ENCODE measurements at regions not wholly inside any gene's neighbourhood (a gene's known extent, or its start where the extent isn't known, plus 50 kb on each side); places are given as distances from the start of the nearest gene placed in this dataset.

GRCh38 chr20:51917886-51918535 lies 115.7 kb upstream of the SALL4 start:
- no peak for DNase-seq

GRCh38 chr20:51916244-51916643 lies 113.9 kb upstream of the SALL4 start:
- no peak for DNase-seq

GRCh38 chr20:51914758-51915157 lies 112.4 kb upstream of the SALL4 start:
- no peak for DNase-seq

DNA sequence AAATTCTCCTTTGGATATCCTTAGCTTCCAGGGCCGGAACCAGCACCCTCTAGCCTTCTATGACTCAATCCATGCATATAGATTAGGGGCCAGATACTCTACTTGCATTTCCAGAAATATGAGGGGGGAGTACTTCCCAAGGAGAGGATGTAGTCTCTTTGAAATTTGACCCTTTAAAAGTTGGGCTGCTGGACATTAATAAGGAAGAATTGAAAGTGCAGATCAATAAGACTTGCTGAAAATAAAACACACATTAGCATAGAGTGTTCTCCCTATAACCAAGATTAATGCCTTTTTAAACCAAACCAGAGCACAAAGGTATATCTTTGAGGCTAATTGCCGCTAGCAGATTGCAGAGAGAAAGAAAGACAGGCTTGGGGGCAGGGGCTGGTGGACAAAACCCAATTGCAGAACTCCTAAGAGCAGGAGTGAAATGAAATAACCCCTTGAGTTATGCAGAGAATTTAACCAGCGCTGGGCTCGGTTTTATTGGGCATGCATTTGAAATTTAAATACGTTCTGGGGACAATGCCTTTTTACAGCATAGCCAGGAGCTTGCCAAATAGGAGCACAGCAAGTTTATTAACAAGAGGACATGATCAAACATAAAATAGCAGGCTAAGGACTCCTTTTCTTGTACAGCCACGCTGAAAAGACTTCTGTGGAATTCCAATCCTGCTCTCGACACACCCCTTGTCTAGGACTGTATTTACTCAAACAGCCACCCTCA lies 108.2 kb upstream of the SALL4 start:
- DNase-seq, result no peak

- no peak for DNase-seq
These were observed 104.4 kb upstream of the SALL4 start for GRCh38 chr20:51906679-51907078.

DNA sequence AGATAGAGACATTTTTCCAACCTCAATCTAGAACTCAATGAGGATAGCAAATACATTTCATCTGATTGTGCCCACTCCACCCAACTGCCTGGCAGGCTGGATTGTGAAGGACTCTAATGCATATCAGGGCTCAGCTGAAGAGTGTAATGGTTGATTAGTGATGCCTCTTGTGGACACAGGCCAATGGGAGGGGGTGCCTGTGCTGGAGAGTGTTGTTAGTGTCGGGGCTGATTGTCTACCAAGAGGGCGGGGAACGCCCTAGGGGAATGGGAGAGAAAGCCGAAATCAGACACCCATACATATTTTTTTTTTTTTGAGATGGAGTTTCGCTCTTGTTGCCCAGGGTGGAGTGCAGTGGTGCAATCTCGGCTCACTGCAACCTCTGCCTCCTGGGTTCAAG lies 103.7 kb upstream of the SALL4 start:
- no peak for DNase-seq

DNA sequence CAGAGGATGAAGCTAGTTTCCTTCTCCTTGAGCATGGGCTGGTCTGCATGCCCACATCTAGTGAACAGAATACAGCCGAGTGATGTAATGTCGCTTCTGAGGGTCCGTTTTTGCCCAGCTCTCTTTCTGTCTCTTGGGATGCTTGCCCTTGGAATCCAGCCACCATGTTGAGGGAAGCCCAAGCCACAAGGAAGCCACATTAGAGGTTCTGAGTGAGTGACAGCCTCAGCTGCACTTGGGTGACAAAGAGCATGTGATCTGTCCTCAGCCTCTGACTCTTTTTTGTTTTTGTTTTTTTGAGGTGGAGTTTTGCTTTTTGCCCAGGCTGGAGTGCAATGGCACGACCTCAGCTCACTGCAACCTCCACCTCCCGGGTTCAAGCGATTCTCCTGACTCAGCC lies 100.6 kb upstream of the SALL4 start:
- DNase-seq, result no peak

DNA sequence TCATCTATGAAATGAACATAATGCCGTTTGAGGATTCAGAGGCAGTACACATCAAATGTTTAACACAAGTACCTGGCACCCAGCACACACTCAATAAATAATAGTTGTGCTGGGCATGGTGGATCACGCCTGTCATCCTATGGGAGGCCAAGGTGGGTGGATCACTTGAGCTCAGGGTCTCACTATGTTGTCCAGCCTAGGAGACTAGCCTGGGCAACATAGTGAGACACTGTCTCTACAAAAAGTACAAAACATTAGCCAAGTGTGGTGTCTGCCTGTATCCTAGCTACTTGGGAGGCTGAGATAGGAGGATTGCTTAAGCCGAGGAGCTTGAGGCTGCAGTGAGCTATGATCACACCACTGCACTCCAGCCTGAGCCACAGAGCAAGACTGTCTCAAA lies 98.1 kb upstream of the SALL4 start:
- DNase-seq, result no peak

- no peak for DNase-seq
These were observed 97.4 kb upstream of the SALL4 start for GRCh38 chr20:51899674-51900073.

DNA sequence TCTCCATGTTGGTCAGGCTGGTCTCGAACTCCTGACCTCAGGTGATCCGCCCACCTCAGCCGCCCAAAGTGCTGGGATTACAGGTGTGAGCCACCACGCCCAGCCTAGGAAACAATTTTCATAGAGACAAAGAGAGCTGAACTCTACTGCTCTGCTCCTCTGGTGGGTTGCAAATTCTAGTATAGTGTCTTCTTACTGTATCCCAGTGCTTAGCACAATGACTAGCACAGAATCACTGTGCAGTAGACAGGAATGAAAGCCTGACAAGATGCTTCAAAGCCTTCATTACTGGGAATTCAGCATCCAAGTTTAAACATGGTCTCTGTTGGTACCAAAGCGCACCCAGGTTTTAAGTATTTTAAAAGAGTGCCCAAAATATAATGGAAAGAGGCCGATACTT lies 96.5 kb upstream of the SALL4 start:
- no peak for DNase-seq

DNA sequence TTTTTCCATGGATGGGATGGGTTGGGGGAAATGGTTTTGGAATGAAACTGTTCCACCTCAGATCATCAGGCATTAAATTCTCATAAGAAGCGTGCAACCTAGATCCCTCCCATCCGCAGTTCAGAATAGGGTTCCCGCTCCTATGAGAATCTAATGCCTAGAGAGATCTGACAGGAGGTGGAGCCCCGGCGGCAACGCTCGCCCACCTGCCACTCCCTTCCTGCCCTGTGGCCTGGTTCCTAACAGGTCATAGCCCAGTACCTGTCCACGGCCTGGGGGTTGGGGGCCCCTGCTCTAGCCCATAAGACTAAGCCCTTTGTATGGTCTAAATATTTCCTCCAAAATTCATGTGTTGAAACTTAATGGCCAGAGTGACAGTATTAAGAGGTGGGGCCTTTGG lies 92.3 kb upstream of the SALL4 start:
- no peak for DNase-seq

DNA sequence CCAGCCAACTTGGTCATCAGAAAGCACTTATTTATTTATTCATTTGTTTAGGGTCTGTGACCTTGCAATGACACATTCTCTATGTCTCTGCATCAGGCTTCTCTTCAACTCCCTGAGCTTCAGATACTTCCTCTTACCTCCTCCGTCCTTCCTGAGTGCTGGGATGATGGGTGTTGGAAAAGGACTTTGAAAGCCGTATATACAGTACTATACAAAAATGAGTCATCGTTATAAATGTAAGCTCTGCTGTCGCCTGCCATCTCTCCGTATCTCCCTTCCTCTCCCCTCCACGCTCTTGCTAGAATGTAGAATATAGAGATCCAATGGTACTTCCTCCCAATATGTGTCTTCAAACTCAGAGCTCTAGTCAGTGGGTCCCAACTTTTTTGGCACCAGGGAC lies 91.9 kb upstream of the SALL4 start:
- no peak for DNase-seq

- DNase-seq, result no peak
These were observed 91.4 kb upstream of the SALL4 start for GRCh38 chr20:51893723-51894122.

DNA sequence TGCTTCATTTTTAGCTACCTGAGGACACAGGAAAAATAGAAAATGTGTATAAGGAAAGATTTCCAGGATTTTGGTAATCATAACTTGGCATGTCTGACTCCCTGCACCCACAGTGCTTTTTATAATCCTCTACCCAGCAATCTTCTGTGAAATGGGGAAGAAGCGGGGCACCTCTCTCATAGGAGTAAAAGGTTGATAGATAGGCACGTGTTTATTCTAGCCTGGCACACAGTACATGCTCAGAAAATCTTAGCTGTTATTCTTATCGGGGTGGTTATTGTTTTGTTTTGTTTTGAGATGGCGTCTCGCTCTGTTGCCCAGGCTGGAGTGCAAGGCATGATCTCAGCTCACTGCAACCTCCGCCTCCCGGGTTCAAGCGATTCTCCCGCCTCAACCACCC lies 87.7 kb upstream of the SALL4 start:
- DNase-seq, result no peak

DNA sequence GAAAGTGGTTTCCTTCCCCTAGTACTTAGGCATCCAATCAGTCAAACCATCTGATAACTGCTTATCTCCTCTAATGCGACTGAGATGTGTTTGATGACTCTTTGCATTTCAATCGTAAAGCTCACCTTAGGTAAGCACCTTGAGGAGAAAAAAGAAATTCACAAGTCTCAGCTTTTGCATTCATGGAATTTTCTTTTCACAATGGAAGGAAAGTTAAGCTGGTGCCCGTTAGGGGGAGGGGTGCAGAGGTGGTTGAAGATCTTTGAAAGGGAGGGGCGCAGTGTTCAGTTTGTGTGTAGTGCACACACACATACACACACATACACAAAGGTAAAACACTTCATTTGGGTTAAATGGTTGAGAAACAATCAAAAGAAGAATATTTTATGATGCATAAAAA lies 87.1 kb upstream of the SALL4 start:
- DNase-seq, result no peak

DNA sequence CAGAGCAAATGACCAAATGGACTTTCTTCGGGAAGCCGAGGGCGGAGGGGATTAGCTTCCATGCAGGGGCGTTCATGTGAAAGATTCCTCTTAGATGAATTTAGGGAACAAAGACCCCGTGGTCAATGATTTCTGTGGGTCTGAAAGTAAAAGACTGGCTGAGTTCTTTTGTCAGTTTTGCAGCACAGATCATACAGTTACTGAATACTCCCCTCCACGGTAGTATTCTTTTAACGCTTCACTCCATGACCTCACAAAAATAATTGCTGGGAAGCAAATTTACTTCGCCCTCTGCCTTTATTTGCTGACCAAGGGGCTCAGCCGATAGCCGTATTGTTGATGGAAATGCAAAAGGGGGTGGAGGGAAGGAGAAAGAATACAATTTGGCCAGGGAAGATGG lies 86.0 kb upstream of the SALL4 start:
- DNase-seq, result peak; percentile 42

GRCh38 chr20:51886891-51887608 lies 84.7 kb upstream of the SALL4 start:
- no peak for DNase-seq

DNA sequence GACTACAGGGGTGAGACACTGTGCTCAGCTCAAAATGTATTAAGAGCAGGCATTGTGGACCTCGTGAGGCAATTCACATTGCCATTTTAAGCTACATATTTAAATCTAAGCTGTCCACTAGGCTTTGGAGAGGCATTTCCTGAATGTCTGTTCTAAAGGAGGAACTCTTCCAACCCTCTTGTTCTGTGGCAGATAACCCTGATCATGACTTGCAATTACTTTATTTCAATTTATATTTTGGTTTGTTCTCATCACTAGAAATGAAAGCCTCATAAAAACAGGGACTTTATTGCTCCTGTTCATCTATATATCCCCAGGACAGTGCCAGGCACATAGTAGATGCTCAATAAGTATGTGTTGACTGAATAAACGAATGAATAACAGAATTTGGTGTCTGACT lies 84.0 kb upstream of the SALL4 start:
- no peak for DNase-seq

GRCh38 chr20:51884561-51884960 lies 82.2 kb upstream of the SALL4 start:
- no peak for DNase-seq

- no peak for DNase-seq
These were observed 77.9 kb upstream of the SALL4 start for GRCh38 chr20:51880188-51880587.

DNA sequence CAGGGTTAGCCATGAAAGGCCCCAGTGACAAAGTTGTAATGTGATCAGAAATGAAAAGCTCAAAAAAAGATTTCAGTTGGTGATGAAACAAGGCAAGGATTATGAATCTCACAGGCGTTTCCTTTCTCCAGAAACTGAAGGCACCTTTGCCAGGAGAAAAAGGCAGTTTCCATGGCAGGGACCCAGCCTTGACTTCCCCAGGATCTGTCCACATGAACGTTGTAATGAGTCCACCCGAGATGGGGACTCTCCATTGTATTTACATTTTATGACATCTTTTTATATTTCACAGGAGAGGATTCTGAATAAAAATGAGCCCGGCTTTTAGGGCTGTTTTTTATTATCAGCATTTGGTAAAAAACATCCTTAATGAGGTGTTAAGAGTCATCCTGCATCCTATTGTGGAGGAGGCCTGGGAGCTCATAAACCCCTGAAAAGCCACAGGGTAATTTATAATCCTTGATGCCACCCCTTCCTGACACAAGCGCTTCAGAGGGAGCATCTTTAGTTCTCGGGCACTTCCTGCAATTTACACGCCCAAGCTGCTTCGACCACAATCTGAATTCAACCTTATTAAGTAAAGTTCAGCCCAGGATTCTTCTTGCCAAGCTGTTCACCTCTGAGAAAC lies 74.1 kb upstream of the SALL4 start:
- DNase-seq, result no peak

- DNase-seq, result no peak
These were observed 71.3 kb upstream of the SALL4 start for GRCh38 chr20:51873652-51874051.

DNA sequence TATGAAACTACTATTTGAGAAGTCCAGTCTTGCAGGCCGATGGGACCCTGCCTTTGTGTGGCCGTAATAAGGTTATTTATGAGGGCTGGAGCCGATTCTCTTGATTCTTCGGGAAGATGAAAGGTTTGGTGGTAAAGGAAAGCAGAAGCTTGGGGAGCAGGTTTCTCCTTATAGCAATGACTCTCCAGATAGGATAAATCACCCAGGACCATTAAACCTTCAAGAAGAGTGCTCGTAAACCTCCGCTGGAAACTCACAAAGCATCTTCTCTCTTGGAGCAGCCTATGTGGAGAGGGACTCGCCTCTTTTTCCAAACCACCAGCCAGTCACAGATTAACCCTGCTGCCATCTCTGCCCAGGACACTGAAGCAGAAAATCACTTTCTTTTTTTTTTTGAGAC lies 69.6 kb upstream of the SALL4 start:
- no peak for DNase-seq

DNA sequence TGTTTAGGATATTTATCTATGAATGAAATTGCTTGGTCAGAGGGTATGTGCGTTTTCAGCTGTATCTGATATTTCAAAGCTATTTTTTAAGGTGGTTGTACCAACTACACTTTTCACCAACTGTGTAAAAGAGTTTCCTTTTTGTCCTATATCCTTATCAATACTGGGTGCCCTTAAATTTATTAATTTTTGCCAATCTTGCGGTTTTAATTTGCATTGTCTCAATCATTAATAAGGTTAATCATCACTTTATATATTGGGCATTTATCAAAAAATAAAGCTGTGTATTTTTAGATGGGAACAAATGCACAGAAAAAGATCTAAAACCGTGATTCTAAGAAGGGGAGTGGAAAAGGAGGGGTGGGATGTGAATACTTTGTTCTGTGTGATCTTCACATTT lies 66.7 kb upstream of the SALL4 start:
- DNase-seq, result no peak

All from retina (tissue), 1 donor.